Iris pigment epithelial cell (primary cell): ENCODE measurements at regions not wholly inside any gene's neighbourhood (a gene's known extent, or its start where the extent isn't known, plus 50 kb on each side); places are given as distances from the start of the nearest gene placed in this dataset.
"Not testable (repeated sequence)": the region's sequence is repeated elsewhere in the genome, so short reads cannot be mapped to it uniquely, and the experiment has no call there.

Experiments used
- DNase-seq: peaks from one replicate; pipeline ENCODE4 v3.0.0-alpha.2; 2011; ENCODE audit warnings: low read depth

DNA sequence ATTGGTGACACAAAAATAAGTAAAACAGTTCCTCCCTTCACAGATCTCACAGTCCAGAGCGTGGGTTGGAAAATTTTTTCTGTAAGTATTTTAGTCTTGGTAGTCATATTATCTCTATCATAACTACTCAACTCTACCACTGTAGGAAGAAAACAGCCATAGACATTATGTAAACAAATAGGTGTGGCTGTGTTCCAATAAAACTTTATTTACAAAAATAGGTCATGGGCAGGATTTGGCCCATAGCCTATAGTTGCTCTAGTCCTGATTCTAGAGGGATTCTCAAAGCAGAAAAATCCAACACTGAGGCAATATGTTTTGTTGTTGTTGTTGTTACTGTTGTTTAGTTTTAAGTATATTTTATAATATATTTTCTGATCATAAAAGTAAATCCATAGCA, 206.1 kb upstream of the GADL1 start:
- no peak for DNase-seq

DNA sequence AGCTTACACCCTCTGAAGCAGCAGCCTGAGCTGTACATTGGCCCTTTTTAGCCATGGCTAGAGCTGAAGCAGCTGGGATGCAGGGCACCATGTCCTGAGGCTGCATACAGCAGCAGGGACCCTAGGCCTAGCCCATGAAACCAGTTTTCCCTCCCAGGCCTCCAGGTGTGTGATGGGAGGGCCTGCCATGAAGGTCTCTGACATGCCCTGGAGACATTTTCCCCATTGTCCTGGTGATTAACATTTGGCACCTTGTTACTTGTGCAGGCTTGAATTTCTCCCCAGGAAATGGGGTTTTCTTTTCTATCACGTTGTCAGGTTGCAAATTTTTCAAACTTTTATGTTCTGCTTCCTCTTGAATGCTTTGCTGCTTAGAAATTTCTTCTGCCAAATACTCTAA, 206.8 kb upstream of the GADL1 start:
- DNase-seq, result not testable (repeated sequence)

DNA sequence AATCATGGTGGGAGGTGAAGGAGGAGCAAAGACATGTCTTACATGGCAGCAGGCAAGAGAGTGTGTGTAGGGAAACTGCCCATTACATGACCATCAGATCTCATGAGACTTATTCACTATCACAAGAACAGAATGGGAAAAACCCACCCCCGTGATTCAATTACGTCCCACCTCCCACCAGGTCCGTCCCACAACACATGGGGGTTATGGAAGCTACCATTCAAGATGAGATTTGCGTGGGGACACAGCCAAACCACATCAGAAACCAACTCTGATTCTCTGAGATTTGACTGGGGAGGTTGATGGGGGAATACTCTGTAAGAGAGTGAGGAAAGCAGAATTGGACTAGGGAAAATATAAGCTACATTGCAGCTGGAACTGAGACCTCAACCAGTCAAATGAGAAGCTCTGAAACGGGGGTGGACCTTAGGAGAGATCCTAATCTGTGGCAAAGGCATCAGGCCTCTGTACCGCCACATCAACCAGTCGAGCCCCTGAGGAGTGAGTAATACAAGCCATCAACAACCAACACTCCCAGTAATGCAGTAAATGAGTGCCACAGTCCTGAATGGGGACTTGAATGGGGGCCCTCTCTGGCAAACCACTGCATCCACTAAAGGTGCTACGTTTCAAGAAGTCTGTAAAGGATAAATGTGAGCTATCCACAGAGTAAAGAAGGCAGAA, 207.9 kb upstream of the GADL1 start:
- no peak for DNase-seq

DNA sequence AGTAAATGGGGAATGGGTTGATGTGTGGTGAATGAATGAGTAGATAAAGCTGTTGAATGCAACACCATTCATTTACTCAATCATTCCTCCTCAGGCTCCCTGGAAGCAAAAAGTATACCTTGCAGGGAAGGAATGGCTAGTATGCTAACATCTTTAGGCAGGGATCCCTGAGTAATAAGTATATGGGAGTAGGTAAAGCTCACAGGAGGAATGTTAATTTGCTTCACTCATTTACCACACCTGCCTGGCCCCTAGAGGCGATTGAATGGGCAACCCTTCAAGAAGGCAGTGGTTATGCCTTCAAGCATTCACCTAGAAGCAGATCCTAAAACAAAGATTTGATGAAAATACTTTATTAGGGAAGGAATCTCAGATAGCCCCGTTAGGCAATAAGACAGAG, 208.7 kb upstream of the GADL1 start:
- no peak for DNase-seq

DNA sequence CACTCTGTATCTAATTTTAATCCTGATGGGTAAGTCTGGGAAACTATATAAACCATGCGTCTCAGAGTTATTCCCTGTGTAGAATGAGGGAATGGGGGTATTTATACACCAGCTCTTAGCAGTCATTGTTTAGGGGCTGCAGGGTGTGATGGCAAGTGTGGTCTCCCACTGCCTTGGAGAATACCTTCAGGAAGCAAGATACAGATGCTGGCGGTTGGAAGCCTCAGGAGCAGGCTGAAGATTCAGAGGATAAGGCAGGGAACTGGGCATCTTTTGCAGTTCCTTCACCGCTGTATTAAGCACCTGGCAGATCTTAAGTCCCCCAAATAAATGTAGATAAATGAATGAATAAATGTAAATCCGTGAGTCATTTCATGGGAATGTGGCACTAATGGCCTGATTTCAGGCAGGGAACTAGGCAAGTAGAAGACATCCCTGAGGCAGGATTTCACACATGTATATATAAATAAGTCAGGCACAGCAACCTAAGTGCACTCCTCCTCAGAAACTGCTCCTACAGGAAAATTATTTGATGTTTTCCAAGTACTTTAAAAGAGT, 209.2 kb upstream of the GADL1 start:
- no peak for DNase-seq

DNA sequence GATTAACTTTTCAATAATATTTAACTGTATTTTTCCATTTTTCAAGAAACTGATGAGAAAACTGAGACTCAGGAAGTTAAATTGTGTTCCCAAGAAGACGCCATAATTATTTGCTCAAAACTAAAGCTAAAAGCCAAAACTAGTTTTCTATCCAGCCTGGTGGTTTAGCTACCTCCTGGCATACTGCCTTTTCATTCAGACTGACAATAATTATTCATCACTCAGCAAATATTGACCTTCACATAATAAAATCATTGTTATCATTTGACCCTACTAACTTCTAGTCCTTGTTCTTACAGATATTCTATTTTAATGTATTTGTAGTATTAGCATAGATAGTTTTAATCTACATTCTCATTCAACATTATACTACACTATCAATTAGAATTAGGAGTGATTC, 210.6 kb upstream of the GADL1 start:
- no peak for DNase-seq

DNA sequence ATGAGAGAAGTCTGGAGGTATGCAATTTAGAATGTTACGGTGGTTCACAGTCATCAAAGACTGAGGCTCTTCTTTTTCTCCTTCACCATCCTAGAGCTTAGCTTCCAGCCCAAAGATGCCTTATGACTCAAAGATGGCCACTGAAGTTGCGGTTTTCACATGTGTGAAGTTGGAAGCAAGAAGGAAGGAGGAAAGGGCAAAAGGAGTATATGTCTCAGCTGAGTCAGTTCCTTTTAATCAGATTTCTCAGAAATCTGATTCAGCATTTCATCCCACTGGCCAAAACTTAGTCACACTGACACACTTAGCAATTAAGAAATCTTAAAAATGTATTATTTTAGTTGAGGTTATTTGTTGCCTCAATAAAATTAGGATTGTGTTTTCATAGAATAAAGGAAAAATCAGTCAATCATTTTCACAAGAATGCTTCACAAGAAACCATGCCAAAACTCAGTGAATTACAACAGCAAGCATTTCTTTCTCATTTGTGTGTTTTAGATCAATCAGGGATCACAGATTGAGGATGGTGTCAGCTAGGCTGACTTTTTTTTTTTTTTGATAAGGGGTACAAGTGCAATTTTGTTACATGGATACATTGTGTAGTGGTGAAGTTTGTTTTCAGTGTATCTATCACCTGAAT, 211.1 kb upstream of the GADL1 start:
- DNase-seq, result peak; percentile 96

DNA sequence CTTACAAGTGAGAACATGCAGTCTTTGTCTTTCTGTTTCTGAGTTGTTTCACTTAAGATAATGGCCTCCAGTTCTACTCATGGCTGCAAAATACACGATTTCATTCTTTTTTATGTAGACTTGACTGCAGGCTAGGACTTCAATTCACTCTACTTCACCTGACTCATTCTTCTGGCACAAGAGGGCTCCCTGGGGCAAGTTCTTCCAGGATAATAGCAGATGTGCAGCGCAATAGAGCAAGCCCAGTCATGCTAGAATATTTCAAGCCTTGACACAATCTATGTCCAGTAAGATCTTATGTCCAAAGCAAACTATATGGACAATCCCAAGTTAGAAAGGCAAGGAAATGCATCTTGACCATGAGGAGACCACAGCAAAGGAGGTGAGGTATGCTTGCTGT, 211.7 kb upstream of the GADL1 start:
- DNase-seq, result peak; percentile 84

DNA sequence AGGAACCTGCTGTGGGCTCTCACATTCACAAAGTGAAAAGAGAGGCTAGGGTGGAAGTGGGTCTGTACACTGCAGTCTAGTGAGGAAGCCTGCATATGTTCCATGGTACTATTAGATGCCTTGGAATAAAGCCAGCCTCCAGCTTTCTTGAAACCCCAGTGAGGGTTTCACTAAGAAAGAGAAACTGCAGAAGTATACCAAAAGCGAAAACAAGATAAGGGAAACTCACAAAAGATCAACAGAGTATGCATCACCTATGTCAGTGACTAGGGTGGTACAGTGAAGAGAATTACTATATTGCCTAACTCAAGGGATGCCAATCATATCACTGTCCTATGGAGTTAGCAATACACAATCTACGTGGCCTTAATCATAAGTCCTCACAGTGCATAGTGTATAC, 212.5 kb upstream of the GADL1 start:
- peak; percentile 30 for DNase-seq

DNA sequence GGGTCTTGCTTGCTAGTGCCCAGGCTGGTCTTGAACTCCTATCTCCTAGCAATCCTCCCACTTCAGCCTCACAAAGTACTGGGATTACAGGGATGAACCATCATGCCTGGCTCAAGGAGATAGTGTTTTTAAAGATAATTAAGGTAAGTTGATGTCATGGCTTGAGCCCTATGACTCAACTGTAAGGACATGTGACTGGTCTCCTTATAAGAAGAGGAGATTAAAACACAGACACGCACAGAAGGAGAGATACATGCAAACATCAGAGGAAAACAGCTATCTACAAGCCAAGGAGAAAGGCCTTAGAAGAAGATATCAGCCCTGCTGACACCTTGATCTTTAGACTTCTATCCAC, 220.4 kb upstream of the GADL1 start:
- DNase-seq, result no peak

DNA sequence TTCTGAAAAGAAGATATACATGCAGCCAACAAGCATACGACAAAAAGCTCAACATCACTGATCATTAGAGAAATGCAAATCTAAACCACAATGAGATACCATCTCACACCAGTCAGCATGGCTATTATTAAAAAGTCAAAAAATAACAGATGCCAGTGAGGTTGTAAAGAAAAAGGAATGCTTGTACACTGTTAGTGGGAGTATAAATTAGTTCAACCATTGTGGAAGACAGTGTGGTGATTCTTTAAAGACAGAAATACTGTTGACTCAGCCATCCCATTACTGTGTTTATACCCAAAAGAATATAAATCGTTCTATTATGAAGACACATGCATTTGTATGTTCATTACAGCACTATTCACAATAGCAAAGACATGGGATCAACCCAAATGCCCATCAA, 221.1 kb upstream of the GADL1 start:
- DNase-seq, result not testable (repeated sequence)

DNA sequence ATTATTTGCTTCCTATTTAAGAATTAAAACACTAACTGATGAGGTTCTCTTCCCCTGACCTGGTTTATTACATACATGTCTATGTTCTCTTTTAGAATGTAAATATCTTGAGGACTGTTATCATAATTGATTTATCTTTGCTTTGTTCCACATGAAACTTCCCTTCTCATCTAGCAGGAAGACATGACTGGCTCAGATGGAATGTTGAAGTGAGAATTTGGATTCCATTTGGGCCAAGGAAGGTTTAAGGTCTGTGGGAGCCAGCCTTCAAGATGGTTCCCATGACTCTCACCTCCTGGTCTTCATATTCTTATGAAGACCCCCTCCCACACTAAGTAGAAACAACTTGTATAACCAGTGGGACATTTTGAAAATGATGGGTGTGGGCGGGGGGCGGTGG, 222.2 kb upstream of the GADL1 start:
- peak; percentile 65 for DNase-seq

DNA sequence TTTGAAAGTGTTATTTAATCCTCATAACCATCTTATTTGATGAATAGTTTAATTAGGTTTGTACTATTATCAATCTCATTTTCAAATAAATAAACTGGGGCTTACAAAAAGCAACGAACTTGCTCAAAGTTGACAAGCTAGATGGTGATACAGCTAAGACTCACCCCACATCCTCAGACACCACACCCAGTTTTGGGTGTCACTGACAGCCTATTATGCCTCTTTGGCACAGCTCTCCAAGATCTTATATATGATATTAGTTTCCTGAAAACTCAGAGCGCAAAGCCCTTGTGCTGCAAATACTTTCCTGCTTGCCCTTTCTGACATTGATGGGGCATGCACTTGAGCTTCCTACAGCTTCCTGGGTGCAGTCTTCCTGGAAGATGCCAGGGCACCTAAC, 223.4 kb upstream of the GADL1 start:
- DNase-seq, result no peak

DNA sequence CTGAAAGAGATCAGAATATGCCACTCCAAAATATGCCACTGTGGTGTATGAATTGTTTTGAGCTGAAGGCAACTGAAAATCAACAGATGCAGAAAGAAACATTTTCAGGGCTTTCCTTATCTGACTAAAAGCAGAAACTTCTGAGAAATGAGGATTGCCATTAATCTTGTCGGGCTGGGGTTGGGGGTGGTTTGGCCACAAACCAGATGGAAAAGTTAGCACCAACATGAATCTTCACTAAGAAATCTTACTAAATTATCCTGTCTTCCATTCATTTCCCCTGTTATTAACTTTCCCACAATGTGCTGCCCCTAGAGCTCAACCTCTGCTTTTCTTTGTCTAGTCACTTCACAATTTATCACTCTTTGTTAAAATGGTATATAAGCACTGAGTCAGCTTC, 229.9 kb upstream of the GADL1 start:
- no peak for DNase-seq

DNA sequence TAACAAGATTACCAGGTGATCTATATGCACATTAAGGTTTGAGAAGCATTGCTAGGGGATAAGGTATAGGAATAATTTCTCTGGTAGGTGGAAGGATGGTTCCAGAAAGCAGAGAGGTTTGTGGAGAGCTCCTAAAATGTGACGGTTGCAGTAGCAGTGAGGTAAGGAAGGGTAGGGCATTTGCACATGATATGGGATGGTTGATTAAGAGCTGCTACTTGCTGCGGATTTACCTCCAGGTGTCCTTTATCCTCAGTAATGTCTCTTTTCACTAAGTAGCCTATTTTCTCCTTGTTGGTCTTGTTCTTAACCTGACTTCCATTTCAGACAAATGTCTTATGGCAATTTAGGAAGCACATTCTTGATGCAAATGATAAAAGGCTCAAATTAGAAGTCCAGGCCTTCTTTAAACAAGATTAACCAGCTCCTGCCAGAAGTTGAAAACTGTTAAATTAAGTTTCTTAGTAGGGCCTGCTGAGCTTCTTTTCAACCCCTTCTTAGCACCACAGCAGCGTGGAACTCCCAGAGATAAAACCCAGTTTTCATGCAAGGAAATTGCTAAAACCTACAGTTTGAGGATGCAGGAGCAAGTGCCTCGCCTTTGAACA, 231.1 kb upstream of the GADL1 start:
- no peak for DNase-seq

DNA sequence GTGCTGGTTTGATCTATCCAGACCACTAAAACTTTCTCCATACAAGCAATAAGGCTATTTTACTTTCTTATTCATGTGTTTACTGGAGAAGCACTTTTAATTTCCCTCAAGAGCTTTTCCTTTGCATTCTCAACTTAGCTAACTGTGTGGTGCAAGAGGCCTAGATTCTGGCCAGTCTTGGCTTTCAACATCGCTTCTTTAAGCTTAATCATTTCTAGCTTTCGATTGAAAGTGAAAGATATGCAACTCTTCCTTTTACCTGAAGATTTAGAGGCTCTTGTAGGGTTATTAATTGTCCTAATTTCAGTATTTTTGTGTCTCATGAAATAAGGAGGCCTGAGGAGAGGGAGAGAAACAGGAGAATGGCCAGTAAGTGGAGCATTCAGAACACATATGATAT, 234.8 kb upstream of the GADL1 start:
- no peak for DNase-seq

DNA sequence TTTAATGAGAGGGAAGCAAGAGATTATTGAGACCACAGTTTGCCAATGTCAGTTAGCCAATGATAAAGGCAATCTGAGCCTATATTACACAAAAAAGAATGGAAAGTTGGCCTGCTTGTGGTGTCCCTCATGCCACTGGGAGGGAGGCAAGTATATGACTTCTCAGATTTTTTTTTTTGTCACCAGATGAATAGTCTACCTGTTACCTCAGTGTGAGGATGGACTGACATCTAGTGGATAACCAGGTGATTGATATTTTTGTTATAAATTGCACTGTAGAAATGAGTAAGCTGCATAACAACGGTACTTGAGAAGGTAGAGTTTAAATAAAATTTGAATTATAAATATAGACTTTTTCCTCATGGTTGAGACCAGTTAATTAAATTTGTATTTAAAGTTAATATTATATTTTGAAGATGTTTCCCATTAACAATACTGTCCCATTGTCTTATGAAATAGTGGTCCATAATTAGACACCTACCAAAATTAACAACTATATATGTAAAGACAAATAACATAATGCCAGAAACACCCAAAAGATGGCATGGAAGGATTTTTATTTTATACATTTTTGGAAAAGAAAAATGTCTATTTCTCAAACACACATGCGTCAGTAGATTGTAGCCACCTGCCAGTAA, 237.8 kb upstream of the GADL1 start:
- DNase-seq, result peak; percentile 52

DNA sequence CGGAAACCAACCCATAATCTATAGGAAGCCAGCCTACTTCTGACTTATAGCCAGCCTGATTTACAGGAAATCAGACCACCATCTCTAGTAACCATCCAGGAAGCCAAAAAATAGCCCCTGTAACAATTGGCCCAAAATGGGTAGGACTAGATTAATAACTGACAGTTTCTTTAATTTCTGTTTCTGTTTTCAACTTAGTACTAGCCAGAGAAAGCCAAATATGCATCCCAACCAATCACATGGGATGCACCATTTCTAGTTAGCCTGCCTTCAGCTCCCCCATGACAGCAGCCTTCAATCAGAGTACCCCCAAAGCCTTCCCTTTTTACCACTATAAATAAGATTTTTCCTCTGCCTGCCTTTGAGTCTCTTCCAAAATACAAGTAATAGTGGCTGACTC, 239.1 kb upstream of the GADL1 start:
- DNase-seq, result no peak

DNA sequence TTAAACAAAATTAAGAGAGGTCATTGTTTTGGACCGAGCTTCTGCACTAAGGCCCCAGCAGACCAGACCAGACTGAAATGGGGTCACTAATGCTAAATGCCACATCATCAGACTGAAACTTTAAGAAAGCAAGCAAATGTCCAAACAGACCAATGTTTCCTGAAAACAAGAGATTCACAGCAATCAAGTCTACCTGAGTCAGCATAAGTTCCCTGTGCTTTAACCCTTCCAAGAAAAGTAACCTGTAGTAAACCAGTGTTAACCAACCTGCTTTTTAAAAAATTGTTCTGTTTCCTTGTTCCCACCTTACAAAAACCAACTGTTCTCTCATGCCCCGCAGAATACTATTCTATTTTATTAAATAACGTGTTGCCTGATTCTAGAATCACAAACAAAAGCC, 241.1 kb upstream of the GADL1 start:
- no peak for DNase-seq

DNA sequence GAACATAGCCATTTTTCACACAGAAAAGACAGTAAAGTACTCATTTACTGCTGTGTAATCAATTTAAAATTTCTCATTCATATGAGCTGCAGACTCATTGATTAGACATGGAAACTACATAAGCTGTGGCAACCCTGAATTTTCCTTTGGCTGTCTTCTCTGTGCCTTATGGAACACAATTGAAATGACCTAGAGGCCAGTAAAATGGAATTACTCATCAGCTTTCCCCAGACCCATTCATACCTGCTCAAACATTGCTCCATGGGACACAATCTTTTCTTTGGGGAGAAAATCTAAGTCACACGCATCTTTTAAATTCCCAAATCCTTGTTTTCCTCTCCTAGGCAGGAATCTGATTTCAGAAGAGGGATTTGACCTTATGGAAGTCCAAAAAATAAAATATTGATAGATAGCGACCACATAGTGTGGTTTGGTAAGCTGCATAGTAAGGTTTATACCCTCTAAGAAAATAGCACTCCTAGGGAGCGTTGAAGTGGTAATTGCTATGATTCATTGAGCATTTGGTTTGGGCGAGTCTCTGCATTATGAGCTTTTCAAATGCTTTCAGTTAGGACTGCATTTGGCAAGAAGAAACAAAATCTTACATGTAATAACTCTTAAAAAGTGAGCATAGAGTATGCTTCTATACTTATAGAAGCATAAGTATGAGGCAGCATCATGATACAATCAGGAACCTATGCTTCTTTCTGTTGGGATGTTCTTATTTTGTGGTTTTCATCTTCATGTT, 243.4 kb upstream of the GADL1 start:
- DNase-seq, result no peak

DNA sequence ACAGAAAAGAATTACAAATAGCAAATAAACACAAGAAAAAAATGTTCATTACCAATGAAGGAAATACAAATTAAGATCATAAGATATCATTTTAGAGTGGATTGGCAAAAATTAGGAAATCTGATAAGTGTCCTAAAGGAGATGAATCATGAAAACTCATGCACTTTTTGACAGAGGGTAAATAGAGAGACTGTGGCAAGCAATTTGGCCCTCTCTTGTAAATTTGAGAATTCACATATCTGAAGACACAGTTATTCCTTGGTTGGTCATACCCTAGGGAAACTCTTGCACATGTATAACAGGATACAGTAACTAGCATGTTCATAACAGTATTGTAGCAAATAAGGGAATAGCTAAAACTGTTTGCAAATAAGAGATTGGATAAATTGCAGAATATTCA, 246.0 kb upstream of the GADL1 start:
- no peak for DNase-seq

DNA sequence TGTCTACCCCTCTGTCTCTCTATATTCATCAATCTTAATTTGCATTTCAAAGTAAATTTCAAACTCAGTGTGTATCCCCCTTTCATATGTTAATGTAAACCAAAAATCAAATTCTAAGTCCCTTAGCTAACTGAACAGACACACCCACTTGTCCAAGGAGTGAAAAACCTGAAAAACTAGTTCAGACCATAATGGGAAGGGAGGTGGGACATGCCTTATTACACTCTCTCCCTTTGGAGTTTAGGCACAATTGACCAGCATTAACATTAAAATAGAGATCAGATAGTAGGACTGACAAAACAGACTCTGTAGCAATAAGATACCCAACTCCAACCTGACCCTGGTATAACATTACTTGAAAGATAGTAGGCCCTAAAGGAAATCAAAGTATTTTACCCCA, 247.7 kb upstream of the GADL1 start:
- DNase-seq, result no peak
